ENCODE measurements at regions not wholly inside any gene's neighbourhood (a gene's known extent, or its start where the extent isn't known, plus 50 kb on each side); places are given as distances from the start of the nearest gene placed in this dataset.

- FAIRE-seq: no peak
Measured at GRCh38 chr7:155154586-155154985, 84.5 kb downstream of the HTR5A start.

GRCh38 chr7:155161690-155162089, 91.6 kb downstream of the HTR5A start:
- Histone ChIP-seq H3K4me3 (replicated peaks in 1 of 3; ENCODE audit: insufficient read depth in 1 of 3, low read depth in 1 of 3, low read length in 3 of 3) (no peak overlapping the region), H3K9ac (replicated peaks; ENCODE audit: extremely low read depth, insufficient read depth, low read length) (no peak overlapping the region), H3K79me2 (ENCODE audit: control insufficient read depth, insufficient read depth, low read length) (no peaks in the 10 kb centered on the region), H3K27ac (ENCODE audit: insufficient read depth, low read depth, low read length) (no peak overlapping the region), H4K20me1 (replicated peaks; ENCODE audit: control insufficient read depth, extremely low read depth, insufficient read depth, low read length) (no peaks in the 10 kb centered on the region), H2AFZ (ENCODE audit: low read depth, low read length) (no peak overlapping the region), H3K9me3 (replicated peaks; ENCODE audit: control insufficient read depth, insufficient read depth, low read length) (no peaks in the 10 kb centered on the region), H3K27me3 (ENCODE audit: control insufficient read depth in 2 of 2, insufficient read depth in 2 of 2, low read length in 2 of 2) (peaks cover 0 to 1% of the 10 kb centered on the region in 2 experiments), H3K36me3 (ENCODE audit: control insufficient read depth in 2 of 2, extremely low read depth in 1 of 2, insufficient read depth in 2 of 2, low read length in 2 of 2) (no peaks in the 10 kb centered on the region), H3K4me2 (ENCODE audit: insufficient read depth, low read length) (no peak overlapping the region), H3K9me1 (replicated peaks; ENCODE audit: control insufficient read depth, extremely low read depth, insufficient read depth, low read length) (no peaks in the 10 kb centered on the region), H3K4me1 (ENCODE audit: control insufficient read depth, extremely low read depth, insufficient read depth, low read length) (no peaks in the 10 kb centered on the region)
- dilution Hi-C loops (cut with MboI; ENCODE audit: extremely low pct_ligation_motif_present, low sequenced_read_pairs) (no loop called here), intact Hi-C loops (cut with micrococcal nuclease) (no loop called here)
- TF ChIP-seq CTCF (IDR thresholded peaks at IDR 0.05; ENCODE audit: extremely low read depth in 1 of 2, insufficient read depth in 1 of 2, low read depth in 1 of 2, low read length in 2 of 2) (no peak), POLR2AphosphoS5 (IDR thresholded peaks at IDR 0.05; ENCODE audit: insufficient read depth, low read depth, low read length) (no peak), JUN (IDR thresholded peaks at IDR 0.05; ENCODE audit: borderline replicate concordance, insufficient read depth, insufficient read length, low read depth) (no peak), FOS (IDR thresholded peaks at IDR 0.05; ENCODE audit: borderline replicate concordance, insufficient read depth, low read length) (no peak), MYC (IDR thresholded peaks at IDR 0.05; ENCODE audit: low read depth, low read length) (no peak), POLR2A (IDR thresholded peaks at IDR 0.05; ENCODE audit: low read depth, low read length) (no peak), GATA2 (IDR thresholded peaks at IDR 0.05; ENCODE audit: insufficient read depth, insufficient read length, low read depth, low read length) (no peak), EZH2 (IDR thresholded peaks at IDR 0.05; ENCODE audit: borderline replicate concordance, low read depth, low read length, severe bottlenecking) (no peak), MAX (IDR thresholded peaks at IDR 0.05; ENCODE audit: insufficient read depth, insufficient read length) (no peak)
- no peak for DNase-seq (ENCODE audit: low read depth, low spot score)
- ChIA-PET POLR2A (no interaction called here), CTCF (no interaction called here)
- FAIRE-seq: no peak
- BruUV-seq (replicated peaks): no TSS peak

More at GRCh38 chr7:155154586-155154985, 84.5 kb downstream of the HTR5A start:
- Histone ChIP-seq H2AFZ (ENCODE audit: low read depth, low read length) (no peak overlapping the region), H3K9me3 (replicated peaks; ENCODE audit: control insufficient read depth, insufficient read depth, low read length) (no peaks in the 10 kb centered on the region), H3K79me2 (ENCODE audit: control insufficient read depth, insufficient read depth, low read length) (no peaks in the 10 kb centered on the region), H3K27ac (ENCODE audit: insufficient read depth, low read depth, low read length) (no peak overlapping the region), H4K20me1 (replicated peaks; ENCODE audit: control insufficient read depth, extremely low read depth, insufficient read depth, low read length) (no peaks in the 10 kb centered on the region), H3K9me1 (replicated peaks; ENCODE audit: control insufficient read depth, extremely low read depth, insufficient read depth, low read length) (no peaks in the 10 kb centered on the region), H3K27me3 (ENCODE audit: control insufficient read depth in 2 of 2, insufficient read depth in 2 of 2, low read length in 2 of 2) (no peaks in the 10 kb centered on the region), H3K4me1 (ENCODE audit: control insufficient read depth, extremely low read depth, insufficient read depth, low read length) (no peaks in the 10 kb centered on the region), H3K9ac (replicated peaks; ENCODE audit: extremely low read depth, insufficient read depth, low read length) (no peak overlapping the region), H3K4me2 (ENCODE audit: insufficient read depth, low read length) (no peak overlapping the region), H3K36me3 (ENCODE audit: control insufficient read depth in 2 of 2, extremely low read depth in 1 of 2, insufficient read depth in 2 of 2, low read length in 2 of 2) (no peaks in the 10 kb centered on the region), H3K4me3 (replicated peaks in 1 of 3; ENCODE audit: insufficient read depth in 1 of 3, low read depth in 1 of 3, low read length in 3 of 3) (no peak overlapping the region)
- intact Hi-C loops (cut with micrococcal nuclease) (no loop called here), dilution Hi-C loops (cut with MboI; ENCODE audit: extremely low pct_ligation_motif_present, low sequenced_read_pairs) (no loop called here)
- BruUV-seq (replicated peaks): no TSS peak
- CTCF ChIA-PET: no interaction called here
- POLR2A ChIA-PET: no interaction called here
- no peak for DNase-seq (ENCODE audit: low read depth, low spot score)
- TF ChIP-seq MAX (IDR thresholded peaks at IDR 0.05; ENCODE audit: insufficient read depth, insufficient read length): no peak
- TF ChIP-seq MYC (IDR thresholded peaks at IDR 0.05; ENCODE audit: low read depth, low read length): no peak
